SK-N-SH (cell line): ENCODE measurements at regions not wholly inside any gene's neighbourhood (a gene's known extent, or its start where the extent isn't known, plus 50 kb on each side); places are given as distances from the start of the nearest gene placed in this dataset.

Experiments
- CTCF ChIP-seq: fragments of 200-600 bp; sonication (generic); IDR thresholded peaks from 2 replicates; pipeline ENCODE4 v1.6.1; 2017; ENCODE audit warnings: antibody characterized with exemption, mild to moderate bottlenecking, moderate library complexity
- EP300 ChIP-seq, 2 experiments: IDR thresholded peaks; 2 replicates each; pipeline versions ENCODE4 v1.4.0 to v1.6.1; 2012; ENCODE audit warnings: borderline replicate concordance in 1 of 2, low read depth in 1 of 2, low read length in 1 of 2
- GABPA ChIP-seq: IDR thresholded peaks from 2 replicates; pipeline ENCODE4 v1.4.0; 2012; ENCODE audit warnings: low read depth, mild to moderate bottlenecking
- MAX ChIP-seq: IDR thresholded peaks from 2 replicates; pipeline ENCODE4 v1.4.0; 2012; ENCODE audit warnings: low read depth
- MEF2A ChIP-seq: IDR thresholded peaks from 2 replicates; pipeline ENCODE4 v1.4.0; 2012; ENCODE audit warnings: low read depth, borderline replicate concordance
- MXI1 ChIP-seq: IDR thresholded peaks from 2 replicates; pipeline ENCODE4 v1.6.1; 2012; ENCODE audit warnings: mild to moderate bottlenecking, low read depth, low read length, improper control_type of control experiment
- POLR2AphosphoS5 ChIP-seq: IDR thresholded peaks from 2 replicates; pipeline ENCODE4 v1.6.1; 2012; ENCODE audit warnings: low read depth, low read length
- RAD21 ChIP-seq: IDR thresholded peaks from 2 replicates; pipeline ENCODE4 v1.6.1; 2012; ENCODE audit warnings: mild to moderate bottlenecking, low read length
- REST ChIP-seq: IDR thresholded peaks from 2 replicates; pipeline ENCODE4 v1.6.1; 2012; ENCODE audit warnings: mild to moderate bottlenecking, low read depth, low read length, moderate library complexity
- RFX5 ChIP-seq: IDR thresholded peaks from 2 replicates; pipeline ENCODE4 v1.6.1; 2012; ENCODE audit warnings: mild to moderate bottlenecking, improper control_type of control experiment, low read length
- RXRA ChIP-seq: IDR thresholded peaks from 2 replicates; pipeline ENCODE4 v1.4.0; 2012; ENCODE audit warnings: low read depth, mild to moderate bottlenecking, borderline replicate concordance
- SIN3A ChIP-seq: IDR thresholded peaks from 2 replicates; pipeline ENCODE4 v1.6.1; 2012; ENCODE audit warnings: low read depth, mild to moderate bottlenecking, low read length, moderate library complexity, borderline replicate concordance
- SMC3 ChIP-seq: IDR thresholded peaks from 2 replicates; pipeline ENCODE4 v1.6.1; 2012; ENCODE audit warnings: low read depth, low read length, improper control_type of control experiment

GRCh38 chrX:113975441-113975840 is 608.4 kb upstream of the HTR2C start:
- TF ChIP-seq POLR2AphosphoS5 (no peak), RFX5 (no peak), CTCF (no peak), REST (no peak), SMC3 (no peak), RAD21 (no peak), MEF2A (no peak), SIN3A (no peak), EP300 (IDR thresholded peaks at IDR 0.05; ENCODE audit: borderline replicate concordance in 1 of 2, low read depth in 1 of 2, low read length in 1 of 2) (no peak), RXRA (no peak), MXI1 (no peak), GABPA (no peak), MAX (no peak)
